Activated CD4-positive, alpha-beta memory T cell treated with anti-CD3 and anti-CD28 coated beads for 36 hours (primary cell): ENCODE measurements at regions not wholly inside any gene's neighbourhood (a gene's known extent, or its start where the extent isn't known, plus 50 kb on each side); places are given as distances from the start of the nearest gene placed in this dataset.
"Not testable (repeated sequence)": the region's sequence is repeated elsewhere in the genome, so short reads cannot be mapped to it uniquely, and the experiment has no call there.

Experiments
- CTCF ChIA-PET: fragments of 350-600 bp; sonication (Branson Sonifier 250); formaldehyde crosslinking; loops from one replicate; lab custom pipeline; 2021; ENCODE audit warnings: antibody characterized with exemption, inconsistent platforms; lab: Charles Lee
- POLR2A ChIA-PET: fragments of 350-600 bp; sonication (Branson Sonifier 250); formaldehyde crosslinking; loops from one replicate; lab custom pipeline; 2021; ENCODE audit warnings: antibody characterized with exemption; lab: Charles Lee
- DNase-seq: peaks from one replicate; pipeline ENCODE4 v3.0.0-alpha.2; 2020
- H3K27ac Mint-ChIP-seq: one replicate; pipeline ENCODE4 v1.8.0; 2021; ENCODE audit warnings: mixed read lengths
- H3K27me3 Mint-ChIP-seq: one replicate; pipeline ENCODE4 v1.8.0; 2021; ENCODE audit warnings: mixed read lengths
- H3K36me3 Mint-ChIP-seq: one replicate; pipeline ENCODE4 v1.8.0; 2021; ENCODE audit warnings: mixed read lengths
- H3K4me1 Mint-ChIP-seq: one replicate; pipeline ENCODE4 v1.8.0; 2021; ENCODE audit warnings: low read depth, mixed read lengths
- H3K4me3 Mint-ChIP-seq: one replicate; pipeline ENCODE4 v1.8.0; 2021; ENCODE audit warnings: mild to moderate bottlenecking, mixed read lengths
- H3K9me3 Mint-ChIP-seq: one replicate; pipeline ENCODE4 v1.8.0; 2021; ENCODE audit warnings: mixed read lengths
- intact Hi-C: fragments of 100-400 bp; cut with micrococcal nuclease; formaldehyde crosslinking; loops from one replicate; pipeline ENCODE4 v1.15.1; 2023

GRCh38 chr4:12459126-12459525 is 1025.0 kb downstream of the RAB28 start:
- peaks cover 16% of the 10 kb centered on the region for H3K9me3 Mint-ChIP-seq
- no peak overlapping the region for H3K4me3 Mint-ChIP-seq
- no peaks in the 10 kb centered on the region for H3K27me3 Mint-ChIP-seq
- DNase-seq: no peak
- CTCF ChIA-PET: no interaction called here
- POLR2A ChIA-PET: no interaction called here
- H3K4me1 Mint-ChIP-seq: no peaks in the 10 kb centered on the region
- H3K36me3 Mint-ChIP-seq: no peaks in the 10 kb centered on the region
- H3K27ac Mint-ChIP-seq: no peak overlapping the region
- intact Hi-C loops: no loop called here

GRCh38 chr4:12458621-12459020 is 1025.5 kb downstream of the RAB28 start:
- no peaks in the 10 kb centered on the region for H3K27me3 Mint-ChIP-seq
- ChIA-PET POLR2A (no interaction called here), CTCF (no interaction called here)
- no peak for DNase-seq
- H3K27ac Mint-ChIP-seq: no peak overlapping the region
- intact Hi-C loops: no loop called here
- no peaks in the 10 kb centered on the region for H3K4me1 Mint-ChIP-seq
- H3K36me3 Mint-ChIP-seq: no peaks in the 10 kb centered on the region
- H3K9me3 Mint-ChIP-seq: peaks cover 13% of the 10 kb centered on the region
- no peak overlapping the region for H3K4me3 Mint-ChIP-seq

- peaks cover 43% of the 10 kb centered on the region for H3K9me3 Mint-ChIP-seq
- POLR2A ChIA-PET: no interaction called here
These were observed 1023.6 kb upstream of the HS3ST1 start for GRCh38 chr4:12452291-12452690.

DNA sequence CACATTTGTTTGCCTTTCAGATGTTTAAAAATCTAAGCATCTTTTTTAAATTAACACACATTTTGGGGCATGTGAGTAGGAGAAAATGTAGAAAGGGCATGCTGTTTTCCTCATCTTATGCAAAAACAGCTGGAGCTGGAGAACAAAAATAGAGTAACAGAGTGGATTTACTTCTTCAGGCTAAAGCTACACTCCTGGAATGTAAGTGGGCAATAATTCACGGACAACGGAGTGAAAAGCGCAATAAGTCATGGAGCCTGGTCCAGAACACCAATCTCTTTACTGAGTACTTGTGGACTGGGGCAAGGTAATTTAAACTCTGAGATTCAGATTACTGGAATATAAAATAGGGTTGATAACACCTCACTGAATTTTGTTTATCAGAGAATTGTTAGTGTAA is 1018.8 kb upstream of the HS3ST1 start:
- Mint-ChIP-seq H3K9me3 (peaks cover 31% of the 10 kb centered on the region), H3K4me3 (no peak overlapping the region), H3K27me3 (no peaks in the 10 kb centered on the region), H3K4me1 (no peaks in the 10 kb centered on the region), H3K27ac (no peak overlapping the region), H3K36me3 (no peaks in the 10 kb centered on the region)
- POLR2A ChIA-PET: no interaction called here
- CTCF ChIA-PET: no interaction called here
- no peak for DNase-seq
- intact Hi-C loops: no loop called here

More at GRCh38 chr4:12452291-12452690, 1023.6 kb upstream of the HS3ST1 start:
- CTCF ChIA-PET: no interaction called here
- no peaks in the 10 kb centered on the region for H3K4me1 Mint-ChIP-seq
- no peak overlapping the region for H3K4me3 Mint-ChIP-seq
- DNase-seq: no peak
- no peak overlapping the region for H3K27ac Mint-ChIP-seq
- no peaks in the 10 kb centered on the region for H3K27me3 Mint-ChIP-seq
- H3K36me3 Mint-ChIP-seq: no peaks in the 10 kb centered on the region
- intact Hi-C loops: no loop called here

DNA sequence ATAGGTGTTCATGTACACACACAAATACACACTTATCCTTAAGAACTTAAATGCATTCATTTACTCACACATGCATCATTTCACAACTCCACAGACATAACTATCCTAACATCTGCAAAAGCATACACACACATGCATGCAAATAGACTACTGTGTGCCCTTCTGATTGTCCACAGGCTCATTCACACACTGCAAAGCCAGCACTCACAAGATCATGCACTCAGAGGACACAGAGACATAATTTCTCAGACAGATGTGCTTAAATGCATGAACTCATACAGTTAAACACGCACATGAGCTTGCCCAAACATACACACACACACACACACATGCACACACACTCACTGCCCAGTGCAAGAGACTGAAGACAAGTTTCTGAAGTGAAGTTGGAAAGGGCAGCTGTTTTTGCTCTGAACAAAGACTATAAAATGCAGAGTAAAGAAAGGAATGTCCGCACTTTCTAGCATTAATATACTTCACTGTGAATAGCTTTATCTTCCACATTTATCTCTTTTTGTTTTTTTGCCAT is 1018.0 kb upstream of the HS3ST1 start:
- H3K4me1 Mint-ChIP-seq: no peaks in the 10 kb centered on the region
- no peaks in the 10 kb centered on the region for H3K27me3 Mint-ChIP-seq
- no peaks in the 10 kb centered on the region for H3K36me3 Mint-ChIP-seq
- peaks cover 26% of the 10 kb centered on the region for H3K9me3 Mint-ChIP-seq
- ChIA-PET POLR2A (no interaction called here), CTCF (no interaction called here)
- DNase-seq: no peak
- H3K27ac Mint-ChIP-seq: no peak overlapping the region
- no peak overlapping the region for H3K4me3 Mint-ChIP-seq
- intact Hi-C loops: no loop called here

DNA sequence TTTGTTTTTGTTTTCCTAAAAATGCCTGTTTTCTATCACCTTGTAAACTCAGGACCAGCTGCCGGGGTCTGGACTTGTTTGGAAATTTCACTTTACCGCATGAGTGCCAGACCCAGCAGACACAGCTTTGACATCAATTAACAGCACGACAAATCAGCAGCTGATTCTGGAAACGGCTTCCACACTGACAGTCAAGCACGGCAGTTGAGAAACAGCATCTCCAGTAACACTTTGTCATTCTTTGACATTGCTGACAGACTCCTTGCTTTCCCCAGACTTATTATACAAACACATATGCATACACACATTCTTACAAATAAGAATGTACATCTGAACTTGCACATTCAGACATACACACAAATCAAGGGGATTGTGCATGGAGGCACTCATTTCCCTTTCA is 1017.6 kb upstream of the HS3ST1 start:
- Mint-ChIP-seq H3K27ac (no peak overlapping the region), H3K4me1 (no peaks in the 10 kb centered on the region), H3K36me3 (no peaks in the 10 kb centered on the region), H3K4me3 (no peak overlapping the region), H3K27me3 (no peaks in the 10 kb centered on the region), H3K9me3 (peaks cover 23% of the 10 kb centered on the region)
- POLR2A ChIA-PET: no interaction called here
- intact Hi-C loops: no loop called here
- no peak for DNase-seq
- CTCF ChIA-PET: no interaction called here

GRCh38 chr4:12445711-12446235 is 1017.1 kb upstream of the HS3ST1 start:
- intact Hi-C loops: no loop called here
- Mint-ChIP-seq H3K27ac (no peak overlapping the region), H3K4me3 (no peak overlapping the region), H3K27me3 (no peaks in the 10 kb centered on the region), H3K36me3 (no peaks in the 10 kb centered on the region), H3K4me1 (no peaks in the 10 kb centered on the region), H3K9me3 (peaks cover 21% of the 10 kb centered on the region)
- no peak for DNase-seq
- CTCF ChIA-PET: no interaction called here
- POLR2A ChIA-PET: no interaction called here

DNA sequence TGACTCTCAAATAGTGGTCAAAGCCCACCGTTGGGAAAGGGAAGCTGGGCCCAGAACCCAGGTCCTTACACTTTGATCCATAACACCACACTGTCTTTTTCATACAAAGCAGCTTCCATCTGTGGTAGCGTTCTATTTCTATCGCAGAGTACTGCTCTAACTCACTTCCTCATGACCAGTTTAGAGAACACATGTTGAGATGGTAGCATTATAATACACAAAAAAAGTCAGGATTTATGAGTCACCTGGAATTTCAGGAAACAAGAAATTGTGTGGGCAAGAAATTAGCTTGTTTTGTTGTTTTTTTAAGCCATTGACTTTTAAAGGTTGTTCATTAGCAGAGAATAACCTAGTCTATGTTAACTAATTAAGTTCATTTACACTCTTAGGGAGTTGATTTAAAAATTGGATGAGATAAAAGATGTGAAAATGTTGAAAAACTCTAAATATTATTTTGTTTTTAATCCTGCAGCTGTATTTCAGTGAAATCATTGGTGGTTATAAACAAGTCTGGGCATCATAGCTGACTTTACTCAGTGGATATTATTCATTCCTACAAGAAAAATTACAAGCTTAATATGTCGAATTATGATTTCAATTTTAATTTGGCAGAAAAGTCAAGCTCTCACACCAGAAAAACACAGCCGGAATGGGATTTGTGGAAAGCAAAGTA is 1011.1 kb upstream of the HS3ST1 start:
- no peak for DNase-seq
- Mint-ChIP-seq H3K36me3 (no peaks in the 10 kb centered on the region), H3K4me1 (no peaks in the 10 kb centered on the region), H3K27ac (no peak overlapping the region), H3K4me3 (no peak overlapping the region), H3K27me3 (no peaks in the 10 kb centered on the region), H3K9me3 (peaks cover 6% of the 10 kb centered on the region)
- intact Hi-C loops: no loop called here
- ChIA-PET POLR2A (no interaction called here), CTCF (interaction anchor here (0.5 kb wide), 1 partner anchor 26 kb away, joined by 6 read pairs; no protein-coding TSS in a partner anchor)

GRCh38 chr4:12431259-12431658 is 1002.6 kb upstream of the HS3ST1 start:
- H3K36me3 Mint-ChIP-seq, H3K27me3 Mint-ChIP-seq, DNase-seq, CTCF ChIA-PET, H3K27ac Mint-ChIP-seq, H3K9me3 Mint-ChIP-seq, POLR2A ChIA-PET, H3K4me3 Mint-ChIP-seq, H3K4me1 Mint-ChIP-seq, intact Hi-C loops: not testable (repeated sequence)

DNA sequence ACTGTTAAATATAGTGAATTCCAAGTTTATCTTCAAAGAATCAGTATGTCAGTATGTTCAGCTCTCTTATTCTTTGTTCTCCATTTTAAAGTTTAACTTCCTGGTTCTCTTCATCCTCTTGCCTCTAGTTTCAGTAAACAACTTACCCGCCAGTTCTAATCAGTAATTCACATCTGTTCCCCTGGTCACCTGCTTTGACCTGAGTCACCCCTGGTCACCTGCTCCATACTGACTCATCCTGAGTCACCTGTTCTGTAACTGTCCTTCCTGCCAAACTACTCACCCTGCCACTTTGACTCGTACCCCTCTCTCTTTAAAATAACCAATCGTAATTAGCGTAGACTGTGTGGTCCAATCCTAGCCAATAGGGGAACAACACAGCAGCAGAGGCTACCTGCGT is 992.7 kb upstream of the HS3ST1 start:
- no peaks in the 10 kb centered on the region for H3K4me1 Mint-ChIP-seq
- ChIA-PET POLR2A (no interaction called here), CTCF (no interaction called here)
- no peaks in the 10 kb centered on the region for H3K27me3 Mint-ChIP-seq
- H3K4me3 Mint-ChIP-seq: no peak overlapping the region
- H3K9me3 Mint-ChIP-seq: peaks cover 8% of the 10 kb centered on the region
- intact Hi-C loops: no loop called here
- H3K36me3 Mint-ChIP-seq: no peaks in the 10 kb centered on the region
- no peak for DNase-seq
- no peak overlapping the region for H3K27ac Mint-ChIP-seq

- Mint-ChIP-seq H3K36me3 (no peaks in the 10 kb centered on the region), H3K27ac (no peak overlapping the region), H3K4me1 (no peaks in the 10 kb centered on the region), H3K4me3 (no peak overlapping the region), H3K9me3 (peaks cover 4% of the 10 kb centered on the region), H3K27me3 (no peaks in the 10 kb centered on the region)
- CTCF ChIA-PET: no interaction called here
- no peak for DNase-seq
- POLR2A ChIA-PET: no interaction called here
- intact Hi-C loops: no loop called here
These were observed 988.1 kb upstream of the HS3ST1 start for GRCh38 chr4:12416755-12417154.

DNA sequence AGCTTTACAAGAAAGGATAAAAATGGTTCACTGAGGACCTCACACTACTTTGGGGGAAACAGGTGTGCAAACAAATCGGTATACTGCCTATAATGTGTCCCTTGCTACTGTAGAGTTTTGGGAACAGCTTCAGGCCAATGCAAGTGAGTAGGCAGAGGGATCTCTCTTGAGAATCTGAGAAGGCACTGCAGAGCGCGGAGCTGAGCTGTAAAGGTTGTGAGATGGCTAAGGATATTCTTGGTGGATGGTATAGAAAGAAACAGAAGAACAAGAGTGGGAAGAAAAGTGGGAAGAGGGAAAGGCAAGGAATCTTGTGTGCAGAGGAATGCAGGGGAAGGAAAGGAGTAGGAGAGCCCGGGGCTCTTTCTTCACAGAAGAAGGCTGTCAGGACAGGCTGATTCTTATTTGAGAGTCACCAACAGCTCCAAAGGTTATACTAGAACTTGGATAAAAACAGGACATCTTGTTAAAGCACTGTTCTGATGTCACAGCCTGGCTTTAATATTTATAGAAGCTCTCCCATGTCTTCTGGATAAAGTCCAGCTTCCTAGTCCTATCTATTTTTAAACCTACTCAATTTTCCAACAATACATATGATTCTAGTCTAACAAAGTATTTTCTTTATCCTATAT is 985.6 kb upstream of the HS3ST1 start:
- H3K36me3 Mint-ChIP-seq: no peaks in the 10 kb centered on the region
- ChIA-PET POLR2A (no interaction called here), CTCF (no interaction called here)
- H3K4me1 Mint-ChIP-seq: no peaks in the 10 kb centered on the region
- intact Hi-C loops: no loop called here
- DNase-seq: no peak
- H3K27ac Mint-ChIP-seq: no peak overlapping the region
- peaks cover 3% of the 10 kb centered on the region for H3K9me3 Mint-ChIP-seq
- H3K27me3 Mint-ChIP-seq: no peaks in the 10 kb centered on the region
- H3K4me3 Mint-ChIP-seq: no peak overlapping the region

DNA sequence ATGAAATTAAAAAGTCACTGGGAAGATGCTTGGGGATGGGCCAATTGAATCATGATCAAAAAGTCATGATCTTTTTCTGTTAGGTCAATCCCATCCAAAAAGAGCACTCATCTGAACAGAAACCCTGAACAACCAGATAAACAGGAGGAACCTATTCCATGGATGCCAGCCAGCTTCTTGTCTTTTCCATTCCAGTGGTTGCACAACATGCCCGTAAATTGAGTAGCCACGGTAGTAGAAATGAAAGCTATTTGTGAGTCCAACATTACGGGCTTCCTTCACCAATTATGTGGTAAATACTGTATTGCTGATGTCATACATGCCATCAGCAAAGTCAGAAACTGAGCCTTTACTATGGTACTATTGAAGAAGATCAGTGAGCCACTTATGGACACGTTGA is 982.4 kb upstream of the HS3ST1 start:
- H3K27ac Mint-ChIP-seq: no peak overlapping the region
- ChIA-PET CTCF (no interaction called here), POLR2A (no interaction called here)
- no peaks in the 10 kb centered on the region for H3K36me3 Mint-ChIP-seq
- no peaks in the 10 kb centered on the region for H3K27me3 Mint-ChIP-seq
- no peaks in the 10 kb centered on the region for H3K4me1 Mint-ChIP-seq
- peaks cover 8% of the 10 kb centered on the region for H3K9me3 Mint-ChIP-seq
- no peak overlapping the region for H3K4me3 Mint-ChIP-seq
- intact Hi-C loops: no loop called here
- no peak for DNase-seq
